Keratinocyte (primary cell): ENCODE measurements at regions not wholly inside any gene's neighbourhood (a gene's known extent, or its start where the extent isn't known, plus 50 kb on each side); places are given as distances from the start of the nearest gene placed in this dataset.

Experiments
- DNase-seq: peaks from one replicate; pipeline ENCODE4 v3.0.0-alpha.2; 2011; ENCODE audit warnings: low read depth, missing footprints, low spot score
- FAIRE-seq: peaks from 2 replicates; lab custom pipeline; 2011; peaks lifted over from hg19 to GRCh38; lab: Jason Lieb, UNC
- H2AFZ ChIP-seq: 2 replicates; pipeline ENCODE4 v1.6.0; 2012; ENCODE audit warnings: low read length, control low read depth, inconsistent platforms; ENCODE audit not compliant: control insufficient read depth
- H3K27ac ChIP-seq: 2 replicates; pipeline ENCODE4 v1.5.1; 2011; ENCODE audit warnings: low read length; ENCODE audit not compliant: control insufficient read depth, insufficient read depth
- H3K27me3 ChIP-seq: 3 replicates; pipeline ENCODE4 v1.6.0; 2011; ENCODE audit warnings: low read length; ENCODE audit not compliant: control insufficient read depth, insufficient read depth; ENCODE audit errors: extremely low read depth
- H3K36me3 ChIP-seq, 2 experiments: 2 replicates in 1 of 2; 3 replicates in 1 of 2; pipeline ENCODE4 v1.5.1; 2011; ENCODE audit warnings: low read length in 2 of 2, mild to moderate bottlenecking in 1 of 2; ENCODE audit not compliant: control insufficient read depth in 2 of 2, insufficient read depth in 2 of 2; ENCODE audit errors: extremely low read depth in 1 of 2
- H3K4me1 ChIP-seq: 3 replicates; pipeline ENCODE4 v1.5.1; 2011; ENCODE audit warnings: low read length; ENCODE audit not compliant: control insufficient read depth, insufficient read depth; ENCODE audit errors: extremely low read depth
- H3K4me2 ChIP-seq: 3 replicates; pipeline ENCODE4 v1.6.0; 2011; ENCODE audit warnings: low read depth, low read length; ENCODE audit not compliant: control insufficient read depth, insufficient read depth; ENCODE audit errors: extremely low read depth
- H3K4me3 ChIP-seq, 3 experiments: fragments of 200-600 bp in 1 of 3; sonication (generic) in 1 of 3; 2 replicates in 2 of 3; 3 replicates in 1 of 3; pipeline ENCODE4 v1.5.1; 2011 to 2016; ENCODE audit warnings: low read length in 3 of 3, mild to moderate bottlenecking in 3 of 3, control low read depth in 2 of 3, inconsistent platforms in 1 of 3, low read depth in 1 of 3, mixed read lengths in 1 of 3, mixed run types in 1 of 3, moderate library complexity in 1 of 3; ENCODE audit not compliant: control insufficient read depth in 2 of 3, insufficient read depth in 2 of 3; ENCODE audit errors: extremely low read depth in 1 of 3
- H3K79me2 ChIP-seq: 2 replicates; pipeline ENCODE4 v1.6.0; 2012; ENCODE audit warnings: low read length; ENCODE audit not compliant: control insufficient read depth, insufficient read depth
- H3K9ac ChIP-seq: 3 replicates; pipeline ENCODE4 v1.6.0; 2011; ENCODE audit warnings: low read length; ENCODE audit not compliant: control insufficient read depth, insufficient read depth; ENCODE audit errors: extremely low read depth
- H3K9me1 ChIP-seq: 3 replicates; pipeline ENCODE4 v1.6.0; 2011; ENCODE audit warnings: low read length; ENCODE audit not compliant: control insufficient read depth, insufficient read depth; ENCODE audit errors: extremely low read depth
- H3K9me3 ChIP-seq: 2 replicates; pipeline ENCODE4 v1.5.1; 2012; ENCODE audit warnings: low read depth, low read length; ENCODE audit not compliant: control insufficient read depth
- H4K20me1 ChIP-seq: 3 replicates; pipeline ENCODE4 v1.6.0; 2011; ENCODE audit warnings: low read length; ENCODE audit not compliant: control insufficient read depth, insufficient read depth; ENCODE audit errors: extremely low read depth
- EZH2 ChIP-seq: IDR thresholded peaks from one replicate; pipeline ENCODE4 v1.6.1; 2012; ENCODE audit warnings: inconsistent platforms, mild to moderate bottlenecking, low read length, moderate library complexity
- dilution Hi-C: fragments of 300-500 bp; cut with MboI; formaldehyde crosslinking; loops from one replicate; pipeline ENCODE4 v1.7.0; 2020; ENCODE audit warnings: low sequenced_read_pairs; ENCODE audit not compliant: extremely low pct_ligation_motif_present
- TF ChIP-seq, protein P1 (sequence below), 3 experiments: IDR thresholded peaks in 1 of 3; conservative IDR thresholded peaks in 1 of 3; optimal IDR thresholded peaks in 1 of 3; 2 replicates in 2 of 3; 3 replicates in 1 of 3; pipeline versions ENCODE3 to v1.5.1; 2011; ENCODE audit warnings: low read length in 3 of 3, mild to moderate bottlenecking in 3 of 3, moderate library complexity in 2 of 3, control low read depth in 1 of 3, inconsistent platforms in 1 of 3; ENCODE audit not compliant: insufficient read depth in 2 of 3; ENCODE audit errors: extremely low read depth in 1 of 3

DNA sequence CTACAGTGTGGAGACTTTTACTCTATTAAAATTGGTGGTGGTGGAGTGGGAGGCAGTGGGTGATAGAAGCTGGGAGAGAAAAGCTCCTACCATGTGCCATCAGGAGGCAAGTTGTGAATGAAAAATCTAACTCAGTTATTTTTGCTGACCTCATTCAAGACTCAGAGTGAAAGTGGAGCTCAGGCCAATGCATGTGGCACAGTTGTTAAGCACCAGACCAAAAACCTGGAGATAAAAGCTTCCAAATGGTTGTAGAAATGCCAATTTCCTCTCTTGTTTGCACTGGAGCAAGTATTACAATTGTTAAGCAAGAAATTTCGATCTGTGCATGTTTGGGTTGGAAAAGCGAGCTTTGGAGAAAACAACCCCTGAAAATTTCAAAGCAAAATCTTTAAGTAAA, 81.5 kb upstream of the PRICKLE2 start:
- H3K79me2 ChIP-seq, result no peaks in the 10 kb centered on the region
- H3K9me3 ChIP-seq, result no peaks in the 10 kb centered on the region
- no peak overlapping the region for H3K4me3 ChIP-seq
- H3K9ac ChIP-seq, result no peak overlapping the region
- H3K9me1 ChIP-seq, result no peaks in the 10 kb centered on the region
- H2AFZ ChIP-seq, result no peak overlapping the region
- H3K27ac ChIP-seq, result no peak overlapping the region
- TF ChIP-seq EZH2, result no peak
- TF ChIP-seq, protein P1, sequence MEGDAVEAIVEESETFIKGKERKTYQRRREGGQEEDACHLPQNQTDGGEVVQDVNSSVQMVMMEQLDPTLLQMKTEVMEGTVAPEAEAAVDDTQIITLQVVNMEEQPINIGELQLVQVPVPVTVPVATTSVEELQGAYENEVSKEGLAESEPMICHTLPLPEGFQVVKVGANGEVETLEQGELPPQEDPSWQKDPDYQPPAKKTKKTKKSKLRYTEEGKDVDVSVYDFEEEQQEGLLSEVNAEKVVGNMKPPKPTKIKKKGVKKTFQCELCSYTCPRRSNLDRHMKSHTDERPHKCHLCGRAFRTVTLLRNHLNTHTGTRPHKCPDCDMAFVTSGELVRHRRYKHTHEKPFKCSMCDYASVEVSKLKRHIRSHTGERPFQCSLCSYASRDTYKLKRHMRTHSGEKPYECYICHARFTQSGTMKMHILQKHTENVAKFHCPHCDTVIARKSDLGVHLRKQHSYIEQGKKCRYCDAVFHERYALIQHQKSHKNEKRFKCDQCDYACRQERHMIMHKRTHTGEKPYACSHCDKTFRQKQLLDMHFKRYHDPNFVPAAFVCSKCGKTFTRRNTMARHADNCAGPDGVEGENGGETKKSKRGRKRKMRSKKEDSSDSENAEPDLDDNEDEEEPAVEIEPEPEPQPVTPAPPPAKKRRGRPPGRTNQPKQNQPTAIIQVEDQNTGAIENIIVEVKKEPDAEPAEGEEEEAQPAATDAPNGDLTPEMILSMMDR (optimal IDR thresholded peaks at IDR 0.05 in 1 of 3, IDR thresholded peaks at IDR 0.05 in 1 of 3, conservative IDR thresholded peaks at IDR 0.05 in 1 of 3; ENCODE audit: extremely low read depth in 1 of 3, insufficient read depth in 2 of 3, low read length in 3 of 3), result no peak
- FAIRE-seq (no peak), DNase-seq (no peak)
- H3K27me3 ChIP-seq, result no peaks in the 10 kb centered on the region
- H3K4me1 ChIP-seq, result no peaks in the 10 kb centered on the region
- dilution Hi-C loops, result no loop called here
- H3K36me3 ChIP-seq, result no peaks in the 10 kb centered on the region
- H3K4me2 ChIP-seq, result no peak overlapping the region
- H4K20me1 ChIP-seq, result no peaks in the 10 kb centered on the region

DNA sequence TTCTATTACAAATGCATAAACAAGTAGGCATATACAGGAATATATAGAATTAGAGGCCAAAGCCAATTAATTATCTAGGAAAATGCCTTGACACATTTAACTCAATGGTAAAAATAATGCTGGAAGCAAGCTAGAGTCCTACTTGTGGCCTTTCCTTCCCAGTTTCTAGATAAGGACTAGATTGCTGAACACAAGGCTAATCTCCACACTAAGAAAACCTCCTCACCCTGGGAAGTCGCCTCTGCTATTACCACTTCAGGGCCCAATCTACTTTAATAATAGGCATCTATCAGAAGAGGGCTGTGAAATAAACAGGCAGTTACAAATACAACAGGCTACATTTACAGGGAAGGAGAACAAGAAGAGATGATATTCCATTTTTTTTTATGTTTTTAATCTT, 80.5 kb upstream of the PRICKLE2 start:
- Histone ChIP-seq H3K4me2 (no peak overlapping the region), H3K27ac (no peak overlapping the region), H3K9ac (no peak overlapping the region), H4K20me1 (no peaks in the 10 kb centered on the region), H3K9me1 (no peaks in the 10 kb centered on the region), H3K36me3 (no peaks in the 10 kb centered on the region), H3K9me3 (no peaks in the 10 kb centered on the region), H3K27me3 (no peaks in the 10 kb centered on the region), H2AFZ (no peak overlapping the region), H3K4me3 (no peak overlapping the region), H3K79me2 (no peaks in the 10 kb centered on the region), H3K4me1 (peaks cover 4% of the 10 kb centered on the region)
- dilution Hi-C loops, result no loop called here
- TF ChIP-seq, protein P1 (optimal IDR thresholded peaks at IDR 0.05 in 1 of 3, IDR thresholded peaks at IDR 0.05 in 1 of 3, conservative IDR thresholded peaks at IDR 0.05 in 1 of 3; ENCODE audit: extremely low read depth in 1 of 3, insufficient read depth in 2 of 3, low read length in 3 of 3), result no peak
- no peak for TF ChIP-seq EZH2
- DNase-seq, result no peak
- FAIRE-seq, result no peak
